Osteoblast (primary cell): ENCODE measurements at regions not wholly inside any gene's neighbourhood (a gene's known extent, or its start where the extent isn't known, plus 50 kb on each side); places are given as distances from the start of the nearest gene placed in this dataset.

ENCODE experiments used
- DNase-seq: peaks from one replicate; pipeline ENCODE4 v3.0.0; 2011; ENCODE audit warnings: low spot score, mixed read lengths; ENCODE audit not compliant: insufficient read length; ENCODE audit errors: missing footprints
- H2AFZ ChIP-seq: 2 replicates; pipeline ENCODE4 v1.6.0; 2011; ENCODE audit warnings: mild to moderate bottlenecking, low read length
- H3K27ac ChIP-seq: 2 replicates; pipeline ENCODE4 v1.5.1; 2011; ENCODE audit warnings: mild to moderate bottlenecking, low read depth, low read length, moderate library complexity
- H3K27me3 ChIP-seq: 2 replicates; pipeline ENCODE4 v1.6.0; 2012; ENCODE audit warnings: mild to moderate bottlenecking, control low read depth, inconsistent platforms, low read length, moderate library complexity; ENCODE audit not compliant: insufficient read depth
- H3K36me3 ChIP-seq: 2 replicates; pipeline ENCODE4 v1.5.1; 2011; ENCODE audit warnings: mild to moderate bottlenecking, low read length, control low read depth, moderate library complexity; ENCODE audit not compliant: insufficient read depth
- H3K4me1 ChIP-seq: 2 replicates; pipeline ENCODE4 v1.5.1; 2011; ENCODE audit warnings: mild to moderate bottlenecking, low read length, control low read depth, moderate library complexity; ENCODE audit not compliant: insufficient read depth
- H3K4me2 ChIP-seq: 2 replicates; pipeline ENCODE4 v1.6.0; 2011; ENCODE audit warnings: mild to moderate bottlenecking, low read length; ENCODE audit not compliant: insufficient read depth
- H3K4me3 ChIP-seq: fragments of 200-600 bp; sonication (generic); 3 replicates; pipeline ENCODE4 v1.5.1; 2012; ENCODE audit warnings: mild to moderate bottlenecking, low read length, inconsistent platforms; ENCODE audit not compliant: insufficient read depth
- H3K79me2 ChIP-seq: 2 replicates; pipeline ENCODE4 v1.6.0; 2012; ENCODE audit warnings: mild to moderate bottlenecking, low read length, control low read depth, inconsistent platforms; ENCODE audit not compliant: insufficient read depth
- H3K9me3 ChIP-seq: 2 replicates; pipeline ENCODE4 v1.5.1; 2011; ENCODE audit warnings: low read depth, low read length, control low read depth
- H4K20me1 ChIP-seq: 2 replicates; pipeline ENCODE4 v1.6.0; 2012; ENCODE audit warnings: mild to moderate bottlenecking, low read length, control low read depth; ENCODE audit not compliant: insufficient read depth
- CTCF ChIP-seq: IDR thresholded peaks from 2 replicates; pipeline ENCODE4 v1.5.1; 2011; ENCODE audit warnings: mild to moderate bottlenecking, low read depth, low read length, moderate library complexity; ENCODE audit errors: extremely low read depth

- Histone ChIP-seq H3K4me2 (no peak overlapping the region), H3K36me3 (no peaks in the 10 kb centered on the region), H3K27me3 (no peaks in the 10 kb centered on the region), H3K4me1 (no peaks in the 10 kb centered on the region), H3K4me3 (no peak overlapping the region), H2AFZ (no peak overlapping the region), H3K9me3 (no peaks in the 10 kb centered on the region), H3K79me2 (no peaks in the 10 kb centered on the region), H3K27ac (no peak overlapping the region), H4K20me1 (no peaks in the 10 kb centered on the region)
- TF ChIP-seq CTCF = no peak
- no peak for DNase-seq
Measured at GRCh38 chr5:87570366-87570765, 157.6 kb upstream of the CCNH start.

GRCh38 chr5:87562068-87562467, 149.3 kb upstream of the CCNH start:
- Histone ChIP-seq H3K4me2 (no peak overlapping the region), H3K27me3 (no peaks in the 10 kb centered on the region), H4K20me1 (no peaks in the 10 kb centered on the region), H3K27ac (no peak overlapping the region), H3K4me1 (no peaks in the 10 kb centered on the region), H2AFZ (no peak overlapping the region), H3K79me2 (no peaks in the 10 kb centered on the region), H3K4me3 (no peak overlapping the region), H3K9me3 (no peaks in the 10 kb centered on the region), H3K36me3 (no peaks in the 10 kb centered on the region)
- no peak for DNase-seq
- TF ChIP-seq CTCF = no peak

- Histone ChIP-seq H3K27me3 (no peaks in the 10 kb centered on the region), H3K4me1 (no peaks in the 10 kb centered on the region), H2AFZ (no peak overlapping the region), H3K4me2 (no peak overlapping the region), H3K9me3 (no peaks in the 10 kb centered on the region), H3K4me3 (no peak overlapping the region), H4K20me1 (no peaks in the 10 kb centered on the region), H3K79me2 (no peaks in the 10 kb centered on the region), H3K27ac (no peak overlapping the region), H3K36me3 (no peaks in the 10 kb centered on the region)
- TF ChIP-seq CTCF = no peak
- no peak for DNase-seq
Measured at GRCh38 chr5:87560528-87560927, 147.8 kb upstream of the CCNH start.

GRCh38 chr5:87551911-87552310, 139.2 kb upstream of the CCNH start:
- Histone ChIP-seq H3K36me3 (no peaks in the 10 kb centered on the region), H3K4me3 (no peak overlapping the region), H4K20me1 (no peaks in the 10 kb centered on the region), H3K9me3 (no peaks in the 10 kb centered on the region), H2AFZ (no peak overlapping the region), H3K27me3 (no peaks in the 10 kb centered on the region), H3K4me2 (no peak overlapping the region), H3K27ac (no peak overlapping the region), H3K79me2 (no peaks in the 10 kb centered on the region), H3K4me1 (no peaks in the 10 kb centered on the region)
- TF ChIP-seq CTCF = no peak
- no peak for DNase-seq
